H9 (cell line): ENCODE measurements at regions not wholly inside any gene's neighbourhood (a gene's known extent, or its start where the extent isn't known, plus 50 kb on each side); places are given as distances from the start of the nearest gene placed in this dataset.

Source experiments
- DNase-seq: peaks from one replicate; pipeline ENCODE4 v3.0.0-alpha.2; 2017
- H2AFZ ChIP-seq: one replicate; pipeline ENCODE4 v1.6.1; 2013; ENCODE audit warnings: mild to moderate bottlenecking, low read length, control low read depth, moderate library complexity
- H2AK5ac ChIP-seq: 2 replicates; pipeline ENCODE4 v1.6.1; 2013; ENCODE audit warnings: low read length, control low read depth, mixed read lengths; ENCODE audit not compliant: insufficient read length
- H2BK120ac ChIP-seq: one replicate; pipeline ENCODE4 v1.6.1; 2013; ENCODE audit warnings: low read depth, mild to moderate bottlenecking, low read length, control low read depth, inconsistent platforms; ENCODE audit not compliant: poor library complexity, severe bottlenecking
- H2BK12ac ChIP-seq: 2 replicates; pipeline ENCODE4 v1.6.1; 2013; ENCODE audit warnings: low read length, control low read depth, mixed read lengths, low read depth; ENCODE audit not compliant: insufficient read length
- H2BK15ac ChIP-seq: 2 replicates; pipeline ENCODE4 v1.6.1; 2013; ENCODE audit warnings: low read depth, low read length, control low read depth
- H2BK20ac ChIP-seq: one replicate; pipeline ENCODE4 v1.6.1; 2013; ENCODE audit warnings: low read depth, mild to moderate bottlenecking, low read length, control low read depth, inconsistent platforms; ENCODE audit not compliant: poor library complexity, severe bottlenecking
- H2BK5ac ChIP-seq: 2 replicates; pipeline ENCODE4 v1.6.1; 2013; ENCODE audit warnings: low read length, control low read depth, mixed read lengths; ENCODE audit not compliant: insufficient read length
- H3K14ac ChIP-seq: 2 replicates; pipeline ENCODE4 v1.6.1; 2013; ENCODE audit warnings: low read length, control low read depth; ENCODE audit not compliant: insufficient read depth
- H3K18ac ChIP-seq: 2 replicates; pipeline ENCODE4 v1.6.1; 2013; ENCODE audit warnings: low read depth, mild to moderate bottlenecking, mixed read lengths, low read length, control low read depth; ENCODE audit not compliant: insufficient read length
- H3K23ac ChIP-seq: 2 replicates; pipeline ENCODE4 v1.6.1; 2013; ENCODE audit warnings: low read length, control low read depth, mixed read lengths, low read depth; ENCODE audit not compliant: insufficient read length
- H3K23me2 ChIP-seq: 2 replicates; pipeline ENCODE4 v1.6.1; 2013; ENCODE audit warnings: low read depth, mild to moderate bottlenecking, mixed read lengths, low read length, control low read depth; ENCODE audit not compliant: insufficient read length, poor library complexity, severe bottlenecking
- H3K27ac ChIP-seq: 2 replicates; pipeline ENCODE4 v1.5.1; 2013; ENCODE audit warnings: low read length, control low read depth, mixed read lengths, low read depth; ENCODE audit not compliant: insufficient read length
- H3K27me3 ChIP-seq: 2 replicates; pipeline ENCODE4 v1.6.1; 2013; ENCODE audit warnings: low read length, control low read depth, inconsistent platforms; ENCODE audit not compliant: insufficient read depth
- H3K4ac ChIP-seq: 2 replicates; pipeline ENCODE4 v1.6.1; 2013; ENCODE audit warnings: low read depth, mild to moderate bottlenecking, control low read depth, inconsistent platforms, low read length, moderate library complexity
- H3K4me1 ChIP-seq: 2 replicates; pipeline ENCODE4 v1.6.1; 2013; ENCODE audit warnings: low read length, control low read depth, inconsistent platforms; ENCODE audit not compliant: insufficient read depth
- H3K4me2 ChIP-seq: 2 replicates; pipeline ENCODE4 v1.6.1; 2013; ENCODE audit warnings: low read length, control low read depth, mixed read lengths; ENCODE audit not compliant: insufficient read length, insufficient read depth
- H3K56ac ChIP-seq: 2 replicates; pipeline ENCODE4 v1.6.1; 2013; ENCODE audit warnings: low read depth, mild to moderate bottlenecking, mixed read lengths, low read length, control low read depth; ENCODE audit not compliant: insufficient read length
- H3K79me1 ChIP-seq: 2 replicates; pipeline ENCODE4 v1.6.1; 2013; ENCODE audit warnings: low read depth, mild to moderate bottlenecking, moderate library complexity, low read length, control low read depth, inconsistent platforms; ENCODE audit not compliant: insufficient read depth, poor library complexity, severe bottlenecking
- H3K79me2 ChIP-seq: 2 replicates; pipeline ENCODE4 v1.6.1; 2013; ENCODE audit warnings: low read length, control low read depth, inconsistent platforms; ENCODE audit not compliant: insufficient read depth
- H3K9ac ChIP-seq: 2 replicates; pipeline ENCODE4 v1.6.1; 2013; ENCODE audit warnings: low read length, control low read depth, mixed read lengths; ENCODE audit not compliant: insufficient read length; ENCODE audit errors: extremely low read depth
- H3K9me3 ChIP-seq: one replicate; pipeline ENCODE4 v1.6.1; 2013; ENCODE audit warnings: low read depth, low read length, inconsistent platforms; ENCODE audit not compliant: control insufficient read depth
- H3T11ph ChIP-seq: one replicate; pipeline ENCODE4 v1.6.1; 2013; ENCODE audit warnings: mild to moderate bottlenecking, low read length, control low read depth, inconsistent platforms
- H4K20me1 ChIP-seq: one replicate; pipeline ENCODE4 v1.6.1; 2013; ENCODE audit not compliant: control insufficient read depth, insufficient read length, insufficient read depth
- H4K5ac ChIP-seq: 2 replicates; pipeline ENCODE4 v1.6.1; 2013; ENCODE audit warnings: low read depth, mild to moderate bottlenecking, mixed read lengths, low read length, control low read depth; ENCODE audit not compliant: insufficient read length
- H4K8ac ChIP-seq: replicated peaks from 2 replicates; pipeline ENCODE4 v1.6.1; 2013; ENCODE audit warnings: low read length, control low read depth, mixed read lengths, low read depth; ENCODE audit not compliant: insufficient read length
- H4K91ac ChIP-seq: 2 replicates; pipeline ENCODE4 v1.6.1; 2013; ENCODE audit warnings: low read depth, mild to moderate bottlenecking, moderate library complexity, mixed read lengths, low read length, control low read depth; ENCODE audit not compliant: insufficient read length
- H3K27ac Mint-ChIP-seq, 3 experiments: 2 replicates in 2 of 3; 3 replicates in 1 of 3; pipeline ENCODE4 v1.8.0; 2020 to 2021; ENCODE audit warnings: mixed read lengths in 3 of 3, mild to moderate bottlenecking in 1 of 3, moderate library complexity in 1 of 3
- H3K27me3 Mint-ChIP-seq: 2 replicates; pipeline ENCODE4 v1.8.0; 2021; ENCODE audit warnings: low read depth, mild to moderate bottlenecking, moderate library complexity, mixed read lengths
- H3K36me3 Mint-ChIP-seq, 3 experiments: 2 replicates in 2 of 3; 3 replicates in 1 of 3; pipeline ENCODE4 v1.8.0; 2020 to 2021; ENCODE audit warnings: low read depth in 3 of 3, mixed read lengths in 3 of 3; ENCODE audit not compliant: insufficient read depth in 1 of 3
- H3K4me1 Mint-ChIP-seq, 2 experiments: 2 replicates each; pipeline ENCODE4 v1.8.0; 2020; ENCODE audit warnings: mixed read lengths in 2 of 2
- H3K4me3 Mint-ChIP-seq, 2 experiments: 2 replicates in 1 of 2; 3 replicates in 1 of 2; pipeline ENCODE4 v1.8.0; 2020 to 2021; ENCODE audit warnings: mild to moderate bottlenecking in 2 of 2, mixed read lengths in 2 of 2, moderate library complexity in 1 of 2
- H3K9me3 Mint-ChIP-seq, 2 experiments: 2 replicates in 1 of 2; 3 replicates in 1 of 2; pipeline ENCODE4 v1.8.0; 2020; ENCODE audit warnings: mild to moderate bottlenecking in 2 of 2, mixed read lengths in 2 of 2, moderate library complexity in 1 of 2
- TF ChIP-seq, protein P1 (sequence below): fragments of 200-600 bp; sonication (generic); conservative IDR thresholded peaks from 3 replicates; pipeline ENCODE4 v1.8.0; 2021; ENCODE audit warnings: antibody characterized with exemption, mild to moderate bottlenecking

- no peak overlapping the region for H2BK120ac ChIP-seq
- no peak overlapping the region for H2AK5ac ChIP-seq
- no peak overlapping the region for H3K4me2 ChIP-seq
- no peaks in the 10 kb centered on the region for H3K79me2 ChIP-seq
- no peak overlapping the region for H3K23ac ChIP-seq
- Mint-ChIP-seq H3K27ac (no peak overlapping the region), H3K9me3 (peaks cover 0 to 7% of the 10 kb centered on the region in 2 experiments; a peak in 3 of 5 replicates), H3K4me3 (no peak overlapping the region), H3K4me1 (peaks cover 0 to 6% of the 10 kb centered on the region in 2 experiments; a peak in 3 of 4 replicates), H3K27me3 (no peaks in the 10 kb centered on the region; the same call in 1 of the 2 replicates), H3K36me3 (peaks cover 0 to 1% (median 0%) of the 10 kb centered on the region in 3 experiments; a peak in 1 of 7 replicates)
- no peak overlapping the region for H2BK15ac ChIP-seq
- H2AFZ ChIP-seq, result no peak overlapping the region
- H3K79me1 ChIP-seq, result no peaks in the 10 kb centered on the region
- TF ChIP-seq, protein P1, sequence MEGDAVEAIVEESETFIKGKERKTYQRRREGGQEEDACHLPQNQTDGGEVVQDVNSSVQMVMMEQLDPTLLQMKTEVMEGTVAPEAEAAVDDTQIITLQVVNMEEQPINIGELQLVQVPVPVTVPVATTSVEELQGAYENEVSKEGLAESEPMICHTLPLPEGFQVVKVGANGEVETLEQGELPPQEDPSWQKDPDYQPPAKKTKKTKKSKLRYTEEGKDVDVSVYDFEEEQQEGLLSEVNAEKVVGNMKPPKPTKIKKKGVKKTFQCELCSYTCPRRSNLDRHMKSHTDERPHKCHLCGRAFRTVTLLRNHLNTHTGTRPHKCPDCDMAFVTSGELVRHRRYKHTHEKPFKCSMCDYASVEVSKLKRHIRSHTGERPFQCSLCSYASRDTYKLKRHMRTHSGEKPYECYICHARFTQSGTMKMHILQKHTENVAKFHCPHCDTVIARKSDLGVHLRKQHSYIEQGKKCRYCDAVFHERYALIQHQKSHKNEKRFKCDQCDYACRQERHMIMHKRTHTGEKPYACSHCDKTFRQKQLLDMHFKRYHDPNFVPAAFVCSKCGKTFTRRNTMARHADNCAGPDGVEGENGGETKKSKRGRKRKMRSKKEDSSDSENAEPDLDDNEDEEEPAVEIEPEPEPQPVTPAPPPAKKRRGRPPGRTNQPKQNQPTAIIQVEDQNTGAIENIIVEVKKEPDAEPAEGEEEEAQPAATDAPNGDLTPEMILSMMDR, result no peak
- H3K56ac ChIP-seq, result no peak overlapping the region
- H3K9me3 ChIP-seq, result no peaks in the 10 kb centered on the region
- no peak overlapping the region for H3K14ac ChIP-seq
- H3K4ac ChIP-seq, result no peak overlapping the region
- no peak overlapping the region for H3T11ph ChIP-seq
- no peak overlapping the region for H2BK20ac ChIP-seq
- H4K91ac ChIP-seq, result no peak overlapping the region
- no peak overlapping the region for H2BK5ac ChIP-seq
- no peaks in the 10 kb centered on the region for H3K23me2 ChIP-seq
- no peak overlapping the region for H3K18ac ChIP-seq
- H3K4me1 ChIP-seq, result no peaks in the 10 kb centered on the region
- no peaks in the 10 kb centered on the region for H3K27me3 ChIP-seq
- no peak for DNase-seq
- H2BK12ac ChIP-seq, result no peak overlapping the region
- no peak overlapping the region for H4K8ac ChIP-seq
- no peak overlapping the region for H3K27ac ChIP-seq
- no peaks in the 10 kb centered on the region for H4K20me1 ChIP-seq
- no peak overlapping the region for H3K9ac ChIP-seq
- no peak overlapping the region for H4K5ac ChIP-seq
These were observed 301.2 kb downstream of the LRATD1 start for GRCh38 chr2:14933753-14934152.
